Activated naive CD8-positive, alpha-beta T cell treated with anti-CD3 and anti-CD28 coated beads, Interleukin-2, amount 10 ng/mL, durations not matched to agents 7 days and 5 days (primary cell): ENCODE measurements at regions not wholly inside any gene's neighbourhood (a gene's known extent, or its start where the extent isn't known, plus 50 kb on each side); places are given as distances from the start of the nearest gene placed in this dataset.
"Not testable (repeated sequence)": the region's sequence is repeated elsewhere in the genome, so short reads cannot be mapped to it uniquely, and the experiment has no call there.

Experiments
- ATAC-seq: fragments of 150-1000 bp; cut with Tn5 transposase; one replicate; pipeline ENCODE4 v1.10.0; 2021; ENCODE audit warnings: low read depth, moderate library complexity
- POLR2A ChIA-PET: fragments of 350-600 bp; sonication (Branson Sonifier 250); formaldehyde crosslinking; loops from one replicate; lab custom pipeline; 2021; ENCODE audit warnings: antibody characterized with exemption; lab: Charles Lee
- DNase-seq: peaks from one replicate; pipeline ENCODE4 v3.0.0; 2021
- H3K27ac Mint-ChIP-seq: one replicate; pipeline ENCODE4 v1.8.0; 2022; ENCODE audit warnings: mild to moderate bottlenecking, mixed read lengths
- H3K27me3 Mint-ChIP-seq: one replicate; pipeline ENCODE4 v1.8.0; 2022; ENCODE audit warnings: mild to moderate bottlenecking, moderate library complexity, mixed read lengths
- H3K36me3 Mint-ChIP-seq: one replicate; pipeline ENCODE4 v1.8.0; 2021; ENCODE audit warnings: mild to moderate bottlenecking, mixed read lengths
- H3K4me1 Mint-ChIP-seq: one replicate; pipeline ENCODE4 v1.8.0; 2021; ENCODE audit warnings: mixed read lengths
- H3K4me3 Mint-ChIP-seq: one replicate; pipeline ENCODE4 v1.8.0; 2022; ENCODE audit warnings: mild to moderate bottlenecking, moderate library complexity, mixed read lengths
- H3K9me3 Mint-ChIP-seq: one replicate; pipeline ENCODE4 v1.8.0; 2021; ENCODE audit warnings: mixed read lengths

GRCh38 chr7:153696242-153696641 is 356.0 kb upstream of the DPP6 start:
- H3K9me3 Mint-ChIP-seq, result no peaks in the 10 kb centered on the region
- no peak overlapping the region for H3K27ac Mint-ChIP-seq
- ATAC-seq (no peak), DNase-seq (no peak)
- H3K4me3 Mint-ChIP-seq, result no peak overlapping the region
- POLR2A ChIA-PET, result no interaction called here
- no peaks in the 10 kb centered on the region for H3K4me1 Mint-ChIP-seq
- no peaks in the 10 kb centered on the region for H3K27me3 Mint-ChIP-seq
- no peaks in the 10 kb centered on the region for H3K36me3 Mint-ChIP-seq

- POLR2A ChIA-PET, result no interaction called here
- H3K9me3 Mint-ChIP-seq, result no peaks in the 10 kb centered on the region
- no peaks in the 10 kb centered on the region for H3K36me3 Mint-ChIP-seq
- ATAC-seq, result no peak
- H3K4me1 Mint-ChIP-seq, result no peaks in the 10 kb centered on the region
- H3K4me3 Mint-ChIP-seq, result no peak overlapping the region
- no peak overlapping the region for H3K27ac Mint-ChIP-seq
- H3K27me3 Mint-ChIP-seq, result no peaks in the 10 kb centered on the region
- no peak for DNase-seq
Observed at GRCh38 chr7:153698046-153698445, 354.2 kb upstream of the DPP6 start.

DNA sequence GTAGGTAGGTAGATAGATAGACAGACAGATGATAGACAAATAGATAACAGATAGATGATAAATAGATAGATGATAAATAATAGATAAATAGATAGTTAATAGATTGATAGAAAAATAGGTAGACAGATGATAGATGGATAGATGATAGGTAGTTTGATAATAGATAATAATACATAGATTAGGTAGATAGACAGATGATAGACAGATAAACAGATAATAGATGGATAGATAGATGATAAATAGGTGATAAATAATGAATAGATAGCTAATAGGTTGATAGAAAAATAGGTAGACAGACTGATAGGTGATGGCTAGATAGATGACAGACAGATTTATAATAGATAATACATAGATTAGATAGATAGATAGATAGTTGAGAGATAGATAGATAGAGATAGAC is 350.5 kb upstream of the DPP6 start:
- Mint-ChIP-seq H3K4me3 (no peak overlapping the region), H3K9me3 (no peaks in the 10 kb centered on the region), H3K36me3 (no peaks in the 10 kb centered on the region), H3K4me1 (no peaks in the 10 kb centered on the region), H3K27ac (no peak overlapping the region), H3K27me3 (no peaks in the 10 kb centered on the region)
- DNase-seq, result no peak
- POLR2A ChIA-PET, result no interaction called here
- no peak for ATAC-seq

GRCh38 chr7:153723892-153724291 is 328.3 kb upstream of the DPP6 start:
- H3K4me1 Mint-ChIP-seq, H3K27me3 Mint-ChIP-seq, H3K9me3 Mint-ChIP-seq, ATAC-seq, H3K27ac Mint-ChIP-seq, DNase-seq, H3K36me3 Mint-ChIP-seq, H3K4me3 Mint-ChIP-seq, POLR2A ChIA-PET: not testable (repeated sequence)

- H3K36me3 Mint-ChIP-seq, H3K9me3 Mint-ChIP-seq, POLR2A ChIA-PET, H3K27ac Mint-ChIP-seq, H3K4me1 Mint-ChIP-seq, ATAC-seq, H3K4me3 Mint-ChIP-seq, H3K27me3 Mint-ChIP-seq, DNase-seq: not testable (repeated sequence)
Observed at GRCh38 chr7:153731504-153731903, 320.7 kb upstream of the DPP6 start.

GRCh38 chr7:153743434-153743833 is 308.8 kb upstream of the DPP6 start:
- not testable (repeated sequence) for H3K4me1 Mint-ChIP-seq, H3K9me3 Mint-ChIP-seq

DNA sequence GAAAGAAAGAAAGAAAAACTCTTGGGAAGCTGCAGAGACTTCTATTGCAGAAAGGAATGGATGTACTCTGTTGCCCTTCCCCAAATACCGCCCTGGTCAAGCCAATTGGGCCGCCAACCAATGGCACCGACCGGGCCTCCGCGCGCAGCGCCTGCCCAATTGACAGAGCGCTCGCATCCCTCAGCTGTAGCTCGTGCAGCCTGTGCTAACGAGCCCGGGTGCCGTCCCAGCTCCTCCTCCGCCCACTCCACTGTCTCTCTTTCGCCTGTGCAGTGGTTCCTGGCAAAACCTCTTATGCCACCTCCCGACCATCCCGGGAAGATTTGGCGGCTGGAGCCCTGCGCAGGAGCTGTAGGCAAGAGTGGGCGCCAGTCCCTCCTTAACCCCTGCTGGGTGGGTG is 304.2 kb upstream of the DPP6 start:
- ATAC-seq, H3K27ac Mint-ChIP-seq, H3K4me3 Mint-ChIP-seq, POLR2A ChIA-PET, H3K36me3 Mint-ChIP-seq, H3K9me3 Mint-ChIP-seq, H3K4me1 Mint-ChIP-seq, H3K27me3 Mint-ChIP-seq, DNase-seq: not testable (repeated sequence)

More at GRCh38 chr7:153743434-153743833, 308.8 kb upstream of the DPP6 start:
- H3K36me3 Mint-ChIP-seq, H3K27ac Mint-ChIP-seq, H3K27me3 Mint-ChIP-seq, H3K4me3 Mint-ChIP-seq, ATAC-seq, POLR2A ChIA-PET, DNase-seq: not testable (repeated sequence)

- ATAC-seq, H3K36me3 Mint-ChIP-seq, H3K27me3 Mint-ChIP-seq, POLR2A ChIA-PET, DNase-seq, H3K27ac Mint-ChIP-seq, H3K4me3 Mint-ChIP-seq, H3K4me1 Mint-ChIP-seq, H3K9me3 Mint-ChIP-seq: not testable (repeated sequence)
Observed at GRCh38 chr7:153748885-153749284, 303.3 kb upstream of the DPP6 start.

DNA sequence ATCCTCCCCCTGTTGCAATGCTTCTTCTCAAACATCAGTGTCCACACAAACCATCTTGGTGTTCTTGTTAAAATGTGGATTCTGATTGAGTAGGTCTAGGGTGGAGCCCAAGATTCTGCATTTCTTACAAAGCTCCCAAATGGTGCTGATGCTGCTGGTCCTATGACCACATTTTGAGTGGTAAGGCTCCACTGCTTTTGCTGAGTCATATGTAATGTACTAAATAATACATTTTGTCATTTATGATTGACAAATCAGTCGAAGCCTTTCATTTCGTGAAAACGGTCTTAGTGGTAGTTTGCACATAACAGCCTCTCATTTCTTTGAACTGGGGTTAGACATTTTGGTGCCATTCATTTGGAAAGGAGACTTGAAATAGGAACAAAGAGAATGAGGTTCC is 286.3 kb upstream of the DPP6 start:
- H3K9me3 Mint-ChIP-seq, H3K27me3 Mint-ChIP-seq, H3K27ac Mint-ChIP-seq, POLR2A ChIA-PET, DNase-seq, H3K36me3 Mint-ChIP-seq, ATAC-seq, H3K4me3 Mint-ChIP-seq, H3K4me1 Mint-ChIP-seq: not testable (repeated sequence)

DNA sequence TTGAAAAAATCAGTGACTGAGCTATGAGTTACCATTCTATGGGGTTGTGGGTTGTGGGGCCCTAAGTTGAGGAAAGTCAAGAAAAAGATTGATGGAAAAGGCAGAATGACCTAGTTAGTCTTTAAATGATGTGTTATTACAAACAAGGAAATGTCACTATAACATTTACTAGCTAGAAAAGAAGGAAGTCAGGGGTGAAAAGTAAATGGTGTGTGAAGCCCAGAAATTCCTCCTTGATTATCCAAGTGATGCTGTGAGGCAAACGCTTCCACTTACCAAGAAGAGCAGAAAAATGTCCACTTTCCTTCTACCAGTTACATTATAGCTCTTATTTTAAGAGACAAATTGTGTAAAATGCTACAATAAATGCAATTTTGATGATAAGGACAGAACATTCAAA is 285.3 kb upstream of the DPP6 start:
- H3K36me3 Mint-ChIP-seq, H3K27ac Mint-ChIP-seq, DNase-seq, H3K4me1 Mint-ChIP-seq, ATAC-seq, H3K9me3 Mint-ChIP-seq, H3K4me3 Mint-ChIP-seq, POLR2A ChIA-PET, H3K27me3 Mint-ChIP-seq: not testable (repeated sequence)

DNA sequence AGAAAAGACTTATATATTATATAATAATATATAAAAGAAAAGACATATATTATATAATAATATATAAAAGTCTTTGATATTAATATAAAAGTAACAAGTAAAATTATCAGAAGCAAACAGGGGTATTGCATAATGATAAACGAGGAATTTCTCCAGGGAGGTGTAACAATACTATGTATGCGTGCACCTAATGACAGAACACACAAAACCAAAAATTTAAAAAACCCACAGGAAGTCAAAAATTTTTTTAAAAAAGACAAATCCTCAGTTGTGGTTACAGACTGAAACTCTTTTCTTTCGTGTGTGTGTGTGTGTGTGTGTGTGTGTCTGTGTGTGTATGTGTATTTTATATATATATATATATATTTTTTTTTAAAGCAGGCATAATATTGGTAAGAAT is 279.2 kb upstream of the DPP6 start:
- no peak overlapping the region for H3K4me3 Mint-ChIP-seq
- ATAC-seq, result no peak
- POLR2A ChIA-PET, result no interaction called here
- peaks cover 2% of the 10 kb centered on the region for H3K9me3 Mint-ChIP-seq
- no peak for DNase-seq
- H3K4me1 Mint-ChIP-seq, result no peaks in the 10 kb centered on the region
- H3K27ac Mint-ChIP-seq, result no peak overlapping the region
- H3K27me3 Mint-ChIP-seq, result no peaks in the 10 kb centered on the region
- H3K36me3 Mint-ChIP-seq, result no peaks in the 10 kb centered on the region

DNA sequence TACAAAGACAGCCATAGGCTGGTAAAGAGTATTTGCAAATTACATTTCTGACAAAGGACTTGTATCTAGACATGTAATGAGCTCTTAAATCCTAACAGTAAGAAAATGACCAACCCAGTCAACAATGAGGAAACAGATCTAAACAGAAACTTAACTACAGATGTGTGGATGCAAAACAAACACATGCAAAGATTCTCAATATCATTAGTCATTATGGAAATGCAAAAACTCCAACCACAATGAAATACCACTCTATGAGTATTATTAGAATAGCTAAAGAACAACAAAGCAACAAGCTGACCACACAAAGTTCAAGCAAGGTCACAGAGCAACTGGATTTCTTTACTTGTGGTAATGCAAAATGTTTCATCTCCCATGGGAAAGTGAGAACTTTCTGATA is 275.3 kb upstream of the DPP6 start:
- H3K27ac Mint-ChIP-seq, H3K36me3 Mint-ChIP-seq, POLR2A ChIA-PET, ATAC-seq, H3K4me1 Mint-ChIP-seq, H3K4me3 Mint-ChIP-seq, DNase-seq, H3K9me3 Mint-ChIP-seq, H3K27me3 Mint-ChIP-seq: not testable (repeated sequence)

- H3K27me3 Mint-ChIP-seq, H3K27ac Mint-ChIP-seq, ATAC-seq, DNase-seq, POLR2A ChIA-PET, H3K4me1 Mint-ChIP-seq, H3K36me3 Mint-ChIP-seq, H3K4me3 Mint-ChIP-seq, H3K9me3 Mint-ChIP-seq: not testable (repeated sequence)
Observed at GRCh38 chr7:153797363-153797762, 254.8 kb upstream of the DPP6 start.

DNA sequence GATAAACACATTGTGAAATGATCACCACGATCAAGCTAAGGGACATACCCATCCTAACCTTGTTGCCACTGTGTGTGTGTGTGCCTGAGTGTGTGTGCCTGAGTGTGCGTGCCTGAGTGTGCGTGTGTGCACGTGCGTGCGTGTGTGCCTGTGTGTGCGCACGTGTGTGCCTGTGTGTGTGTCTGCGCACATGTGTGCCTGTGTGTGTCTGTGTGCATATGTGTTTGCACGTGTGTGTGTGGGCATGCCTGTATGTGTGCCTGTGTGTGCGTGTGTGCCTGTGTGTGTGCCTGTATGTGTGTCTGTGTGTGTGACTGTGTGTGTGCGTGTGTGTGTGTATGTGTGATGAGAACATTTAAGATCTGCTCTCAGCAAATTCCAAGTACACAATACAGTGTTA is 244.1 kb upstream of the DPP6 start:
- H3K4me3 Mint-ChIP-seq, result no peak overlapping the region
- no peaks in the 10 kb centered on the region for H3K4me1 Mint-ChIP-seq
- no peak for DNase-seq
- POLR2A ChIA-PET, result no interaction called here
- peaks cover 3% of the 10 kb centered on the region for H3K9me3 Mint-ChIP-seq
- no peaks in the 10 kb centered on the region for H3K27me3 Mint-ChIP-seq
- H3K36me3 Mint-ChIP-seq, result no peaks in the 10 kb centered on the region
- no peak overlapping the region for H3K27ac Mint-ChIP-seq
- no peak for ATAC-seq

- Mint-ChIP-seq H3K4me1 (no peaks in the 10 kb centered on the region), H3K9me3 (peaks cover 6% of the 10 kb centered on the region), H3K4me3 (no peak overlapping the region), H3K27me3 (no peaks in the 10 kb centered on the region), H3K27ac (no peak overlapping the region), H3K36me3 (no peaks in the 10 kb centered on the region)
- POLR2A ChIA-PET, result no interaction called here
- no peak for ATAC-seq
- DNase-seq, result no peak
Observed at GRCh38 chr7:153829525-153829924, 222.7 kb upstream of the DPP6 start.
